HG03064 (cell line): ENCODE measurements at regions not wholly inside any gene's neighbourhood (a gene's known extent, or its start where the extent isn't known, plus 50 kb on each side); places are given as distances from the start of the nearest gene placed in this dataset.
"Not testable (repeated sequence)": the region's sequence is repeated elsewhere in the genome, so short reads cannot be mapped to it uniquely, and the experiment has no call there.

Source experiments
- ATAC-seq: cut with Tn5 transposase; IDR thresholded peaks from one replicate; pipeline ENCODE4 v1.9.1; 2021; ENCODE audit warnings: low read depth; ENCODE audit not compliant: unreplicated experiment

DNA sequence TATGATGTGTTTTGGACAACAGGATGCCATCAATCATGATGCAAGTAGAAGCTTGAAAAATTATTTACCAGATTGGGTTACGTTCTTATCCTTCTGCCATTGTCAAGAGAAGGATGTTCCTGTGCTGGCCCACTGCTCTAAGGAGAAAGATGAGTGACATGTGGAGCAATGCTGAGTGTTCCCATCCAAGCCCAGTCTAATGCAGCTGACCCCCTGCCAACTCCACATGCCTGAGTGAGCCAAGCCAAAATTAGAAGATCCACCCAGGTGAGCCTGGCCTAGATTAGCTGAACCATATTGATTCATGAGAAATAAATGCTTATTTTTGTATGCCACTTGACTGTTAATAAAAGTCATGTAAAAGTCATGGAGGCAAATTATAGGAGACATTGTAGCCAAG lies 446.5 kb downstream of the CNTN3 start:
- ATAC-seq: no peak

DNA sequence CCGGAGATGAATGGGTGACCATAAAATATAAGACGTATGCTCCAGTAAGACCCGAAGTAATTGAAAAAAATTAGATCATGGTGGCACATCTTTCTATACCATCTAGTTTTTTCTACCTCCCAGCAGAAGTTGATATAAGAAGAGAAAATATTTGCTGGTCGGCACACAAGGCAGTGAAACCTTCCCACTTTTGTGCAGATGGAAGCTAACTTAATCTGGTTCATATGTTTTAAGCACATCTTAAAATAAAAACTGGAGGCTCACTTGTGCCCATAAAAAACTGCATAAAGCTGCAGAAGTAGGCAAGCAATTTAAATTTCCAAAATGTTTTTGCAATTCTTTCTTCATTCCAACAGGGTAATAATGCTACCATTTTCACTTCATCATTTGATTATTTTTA lies 449.2 kb downstream of the CNTN3 start:
- no peak for ATAC-seq

DNA sequence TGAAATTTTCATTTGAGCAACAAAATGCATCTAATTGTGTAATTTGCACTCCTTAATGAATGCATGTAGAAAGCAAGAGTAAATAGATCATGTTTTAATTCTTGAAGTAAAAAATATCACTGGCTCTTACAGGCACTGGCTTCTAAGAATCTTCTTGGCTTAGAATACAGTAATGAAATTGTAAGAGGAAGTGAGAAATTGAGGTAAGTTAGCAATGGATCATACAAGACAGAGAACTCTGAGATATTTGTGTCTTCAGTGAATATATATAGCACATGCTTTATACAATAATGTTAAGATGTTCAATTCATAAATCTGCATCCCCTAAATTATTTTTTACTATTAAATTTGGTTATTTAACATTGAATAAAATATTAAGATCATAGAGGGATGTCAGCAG lies 465.0 kb downstream of the CNTN3 start:
- no peak for ATAC-seq

DNA sequence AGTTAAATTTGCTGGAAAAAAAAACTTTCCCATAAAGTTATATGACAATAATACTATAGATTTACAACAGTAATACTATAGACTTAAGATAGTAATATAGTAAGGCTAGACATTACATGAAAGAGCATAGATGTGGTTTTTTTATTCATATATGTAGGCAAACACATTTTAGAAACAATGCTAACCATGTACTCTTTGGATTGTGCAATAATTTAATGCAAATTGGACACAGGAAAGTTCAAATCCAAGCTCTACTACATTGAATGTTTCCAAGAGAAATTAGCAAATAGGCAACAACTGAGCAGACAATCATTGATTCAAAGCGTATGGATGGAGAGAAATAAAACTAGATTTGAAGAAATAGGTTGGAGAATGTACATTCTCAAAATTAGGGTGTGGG lies 469.2 kb downstream of the CNTN3 start:
- no peak for ATAC-seq

DNA sequence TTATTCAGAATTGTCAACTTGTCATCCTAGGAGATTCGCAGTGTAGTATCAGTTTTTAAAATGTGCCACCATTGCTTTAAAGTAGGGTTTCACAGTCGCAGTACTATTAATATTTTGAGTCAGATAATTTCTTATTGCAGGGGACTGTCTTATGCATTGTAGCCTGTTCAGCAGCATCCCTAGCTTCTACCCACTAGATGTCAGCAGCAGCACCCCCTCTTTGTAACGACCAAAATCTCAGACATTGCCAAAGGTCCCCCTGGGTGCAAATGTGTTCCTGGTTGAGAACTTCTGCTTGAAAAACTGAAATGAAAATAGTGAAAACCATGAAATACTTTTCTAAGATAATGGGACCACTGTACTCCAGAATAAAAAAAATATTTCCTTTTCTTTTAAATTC lies 474.8 kb downstream of the CNTN3 start:
- no peak for ATAC-seq

DNA sequence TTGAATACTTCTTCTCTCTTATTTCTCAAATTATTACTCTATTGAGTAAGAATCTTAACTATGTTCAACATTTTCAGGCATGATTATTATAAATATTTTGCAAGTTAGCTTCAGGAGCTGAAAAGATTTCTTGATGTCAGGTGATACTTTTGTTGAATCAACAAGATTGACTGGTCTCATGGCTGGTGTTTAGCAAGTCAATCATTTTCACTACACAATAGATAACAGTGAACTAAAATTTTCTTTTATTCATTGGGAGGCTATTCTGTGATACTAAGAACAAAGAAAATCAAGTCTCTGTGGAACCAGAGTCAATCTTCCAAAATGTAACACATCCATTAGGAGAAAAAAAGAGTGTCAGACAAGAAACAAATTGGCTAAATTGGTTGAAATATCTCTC lies 476.7 kb downstream of the CNTN3 start:
- no peak for ATAC-seq

DNA sequence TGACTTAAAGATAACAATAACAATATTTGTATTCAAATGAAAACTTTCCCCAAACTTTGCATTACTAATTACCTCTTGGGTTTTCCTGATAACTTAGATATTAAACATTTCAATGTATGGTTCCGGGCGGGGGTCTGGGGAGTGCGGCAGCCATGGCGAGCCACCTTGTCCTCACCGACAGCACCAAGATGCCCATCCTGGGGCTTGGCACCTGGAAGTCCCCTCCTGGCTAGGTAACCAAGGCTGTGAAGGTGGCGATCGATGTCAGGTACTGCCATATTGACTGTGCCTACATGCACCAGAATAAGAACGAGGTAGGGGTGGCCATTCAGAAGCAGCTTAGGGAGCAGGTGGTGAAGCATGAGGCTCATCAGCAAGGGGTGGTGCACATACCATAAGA lies 478.7 kb downstream of the CNTN3 start:
- no peak for ATAC-seq

DNA sequence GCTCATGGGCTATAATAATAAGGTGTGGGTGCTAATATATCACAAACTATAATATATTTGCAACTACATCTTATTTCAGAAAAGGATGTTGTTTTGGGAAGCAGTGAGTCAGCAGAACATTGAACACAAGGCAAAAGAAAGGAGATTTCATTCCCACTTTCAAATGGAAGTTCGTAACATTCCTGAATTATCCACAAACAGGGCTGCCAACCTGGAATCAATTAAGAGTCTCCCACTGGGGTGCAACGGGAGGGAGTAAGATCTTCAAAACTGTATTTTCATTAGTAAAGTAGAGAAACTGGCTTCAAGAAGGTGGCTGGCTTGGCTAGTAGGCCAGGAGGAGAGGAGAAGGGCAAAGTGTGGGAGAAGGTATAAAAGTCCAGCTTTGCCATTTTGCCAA lies 479.6 kb downstream of the CNTN3 start:
- ATAC-seq: no peak

DNA sequence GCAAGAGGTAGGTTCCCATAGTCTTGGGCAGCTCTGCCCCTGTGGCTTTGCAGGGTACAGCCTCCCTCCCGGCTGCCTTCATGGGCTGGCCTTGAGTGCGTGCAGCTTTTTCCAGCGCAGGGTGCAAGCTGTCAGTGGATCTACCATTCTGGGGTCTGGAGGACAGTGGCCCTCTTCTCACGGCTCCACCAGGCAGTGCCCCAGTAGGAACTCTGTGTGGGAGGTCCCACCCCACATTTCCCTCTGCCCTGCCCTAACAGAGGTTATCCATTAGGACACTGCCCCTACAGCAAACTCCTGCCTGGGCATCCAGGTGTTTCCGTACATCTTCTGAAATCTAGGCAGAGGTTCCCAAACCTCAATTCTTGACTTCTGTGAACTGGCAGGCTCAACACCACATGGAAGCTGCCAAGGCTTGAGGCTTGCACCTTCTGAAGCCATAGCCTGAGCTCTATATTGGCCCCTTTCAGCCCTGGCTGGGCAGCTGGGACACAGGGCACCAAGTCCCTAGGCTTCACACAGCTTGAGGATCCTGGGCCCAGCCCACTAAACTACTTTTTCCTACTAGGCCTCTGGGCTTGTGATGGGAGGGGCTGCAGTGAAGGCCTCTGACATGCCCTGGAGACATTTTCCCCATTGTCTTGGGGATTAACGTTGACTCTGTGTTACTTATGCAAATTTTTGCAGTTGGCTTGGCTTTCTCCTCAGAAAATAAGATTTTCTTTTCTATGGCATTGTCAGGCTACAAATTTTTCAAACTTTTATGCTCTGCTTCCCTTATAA lies 482.7 kb downstream of the CNTN3 start:
- ATAC-seq: not testable (repeated sequence)

DNA sequence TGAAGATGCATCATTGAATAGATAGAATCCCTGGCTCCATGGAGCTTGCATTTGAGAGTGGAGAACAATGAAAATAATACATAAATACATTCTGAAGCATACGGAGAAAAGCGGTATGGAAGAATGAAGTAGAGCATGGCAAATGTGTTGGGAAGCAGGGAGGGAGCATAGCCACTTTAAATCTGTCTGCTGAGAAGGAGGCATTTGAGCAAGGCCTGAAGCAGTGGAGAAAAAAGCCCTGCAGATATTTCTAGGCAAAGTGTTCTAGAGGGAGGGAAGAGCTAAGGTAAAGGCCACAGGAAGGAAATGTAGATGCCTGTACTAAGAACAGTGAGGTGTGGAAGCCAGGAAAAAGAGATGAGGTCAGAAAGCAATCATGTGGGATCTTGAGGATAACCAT lies 484.8 kb downstream of the CNTN3 start:
- no peak for ATAC-seq

DNA sequence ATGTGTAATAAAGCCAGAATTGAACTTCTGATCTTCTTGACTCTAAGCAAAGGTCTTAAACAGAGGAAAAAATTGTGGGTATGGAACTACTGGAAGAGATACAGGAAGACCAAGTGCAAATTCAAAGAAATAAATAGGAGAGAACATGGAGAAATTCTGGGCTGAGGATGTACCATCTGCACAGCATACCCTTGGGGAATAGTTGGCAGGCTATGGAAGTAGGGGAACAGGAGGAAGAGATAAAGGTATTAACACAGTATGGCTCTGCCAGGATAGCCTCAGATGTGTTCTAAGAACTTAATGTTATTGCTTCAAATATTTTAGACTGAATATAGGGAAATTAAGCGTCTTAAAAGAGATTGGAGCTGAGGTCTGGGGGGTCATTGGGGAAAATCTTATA lies 485.4 kb downstream of the CNTN3 start:
- no peak for ATAC-seq

DNA sequence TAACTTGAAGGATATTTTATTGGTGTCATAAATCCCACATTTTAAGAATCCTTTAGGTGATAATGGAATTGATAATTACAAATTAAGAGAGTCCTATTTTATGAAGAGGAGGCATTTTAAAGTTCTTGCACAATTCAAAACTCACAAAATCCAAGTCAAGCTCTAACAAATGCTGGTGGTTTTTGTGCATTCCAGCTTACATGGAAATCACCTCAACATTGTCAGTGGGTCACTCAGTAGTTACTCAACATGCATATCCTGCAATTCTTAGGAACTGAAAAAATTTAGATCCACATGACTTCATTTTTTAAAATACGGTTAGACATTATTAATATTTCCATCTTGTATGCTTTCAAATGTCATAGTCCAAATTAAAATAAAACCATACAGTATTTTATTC lies 487.2 kb downstream of the CNTN3 start:
- no peak for ATAC-seq

DNA sequence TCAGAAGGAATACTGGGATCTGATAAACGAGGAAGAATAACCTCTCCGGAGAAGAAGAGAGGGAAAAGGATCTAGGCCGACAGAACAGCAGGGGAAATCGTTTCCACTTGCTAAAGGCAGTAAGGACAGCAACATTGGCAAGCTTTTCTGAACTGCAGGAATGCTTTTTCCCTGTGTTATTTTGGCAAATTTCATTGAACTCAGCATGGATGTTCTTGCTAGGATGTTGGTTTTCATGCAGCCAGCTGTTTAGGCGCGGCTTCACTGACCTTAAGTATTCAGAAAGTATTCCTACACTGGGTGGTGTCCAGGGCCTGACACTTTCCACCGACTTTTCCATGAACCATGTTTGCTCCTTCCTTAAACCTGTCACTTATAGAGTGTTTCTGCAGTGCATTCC lies 489.7 kb downstream of the CNTN3 start:
- ATAC-seq: no peak

DNA sequence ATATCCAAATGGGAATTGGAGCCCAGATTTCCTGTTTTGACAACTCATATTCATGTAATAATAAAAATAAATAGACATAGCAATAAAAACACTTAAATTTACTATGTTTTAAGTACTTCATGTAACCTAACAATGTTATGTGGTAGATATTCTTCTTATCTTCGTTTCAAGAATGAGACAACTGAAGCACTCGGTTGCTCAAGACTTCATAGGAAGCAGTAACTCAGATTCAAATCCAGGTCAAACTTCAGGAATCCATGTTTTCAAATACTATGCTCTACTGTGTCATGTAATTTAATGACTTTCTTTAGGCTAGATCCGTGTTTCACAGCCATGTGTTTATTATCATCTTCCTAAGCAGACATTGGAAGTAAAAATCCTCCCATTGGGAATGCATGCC lies 492.2 kb downstream of the CNTN3 start:
- no peak for ATAC-seq

DNA sequence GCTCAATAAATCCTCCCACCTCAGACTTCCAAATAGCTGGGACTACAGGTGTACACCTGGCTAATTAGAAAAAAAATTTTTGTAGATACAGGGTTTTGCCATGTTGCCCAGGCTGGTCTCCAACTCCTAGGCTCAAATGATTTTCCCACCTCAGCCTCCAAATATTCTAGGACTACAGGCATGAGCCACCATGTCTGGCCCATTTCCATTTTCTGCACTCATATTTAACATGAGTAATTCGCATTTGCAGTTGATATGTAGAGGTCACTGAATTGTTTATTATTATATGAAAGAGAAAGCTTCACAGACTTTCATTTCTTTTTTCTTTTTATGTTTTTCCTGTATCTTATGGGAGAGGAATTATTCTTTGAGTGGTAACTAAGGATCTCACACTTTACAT lies 492.7 kb downstream of the CNTN3 start:
- ATAC-seq: no peak

DNA sequence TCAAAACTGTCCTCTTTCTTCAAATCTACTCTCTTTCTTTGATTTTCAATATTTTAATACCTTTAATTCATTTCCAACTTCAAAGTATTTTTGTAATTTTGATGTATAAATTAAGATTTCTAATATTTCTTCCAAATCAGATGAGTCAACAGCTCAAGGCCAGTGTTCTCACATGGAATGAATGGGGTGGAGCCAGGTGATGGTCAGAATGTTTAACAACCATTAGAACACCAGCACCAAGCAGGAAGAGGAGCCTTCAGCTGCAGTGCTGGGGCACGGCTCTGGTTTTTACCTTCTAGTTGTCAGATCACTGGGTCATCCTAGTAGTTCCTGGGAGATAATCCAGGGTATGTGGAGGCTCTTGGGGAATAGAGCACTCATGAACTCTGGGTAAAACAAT lies 494.5 kb upstream of the PDZRN3 start:
- ATAC-seq: no peak

DNA sequence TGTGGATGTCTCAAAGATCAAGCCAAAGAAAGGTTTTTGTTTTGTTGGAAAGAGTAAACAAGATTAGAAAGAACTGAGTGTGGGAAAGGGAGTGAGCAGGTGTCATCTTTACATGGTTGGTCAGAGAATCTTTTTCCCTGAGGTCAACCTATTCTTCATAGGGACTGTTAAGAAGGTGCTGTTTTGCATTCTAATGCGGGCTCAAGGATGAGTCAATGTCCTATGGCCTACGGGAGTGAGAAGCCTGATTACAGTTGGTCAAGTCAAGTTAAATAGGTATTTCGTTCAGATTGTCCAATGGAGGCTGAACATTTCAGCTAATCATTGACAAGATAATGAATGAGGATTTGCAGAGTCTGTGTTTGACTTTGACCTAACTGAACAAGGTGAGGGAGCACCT lies 491.2 kb upstream of the PDZRN3 start:
- ATAC-seq: no peak

DNA sequence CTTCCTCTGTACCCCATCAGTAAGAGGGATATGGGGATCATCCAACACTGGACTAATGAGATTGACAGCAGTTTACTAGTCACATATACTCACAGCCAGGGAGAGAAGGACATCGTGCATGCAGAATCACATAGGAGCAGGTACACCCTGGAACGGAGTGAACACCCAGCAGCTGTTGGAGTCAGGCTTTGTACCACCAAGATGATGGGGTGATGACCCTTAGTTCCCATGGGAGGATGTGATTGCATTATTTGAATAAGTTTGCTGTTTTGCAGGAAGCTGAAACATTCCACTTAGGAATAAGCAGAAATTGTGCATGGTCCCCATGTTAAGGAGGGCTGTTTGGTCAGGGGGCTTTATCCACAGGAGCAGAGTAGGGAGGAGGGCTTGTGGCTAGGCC lies 482.7 kb upstream of the PDZRN3 start:
- ATAC-seq: no peak

DNA sequence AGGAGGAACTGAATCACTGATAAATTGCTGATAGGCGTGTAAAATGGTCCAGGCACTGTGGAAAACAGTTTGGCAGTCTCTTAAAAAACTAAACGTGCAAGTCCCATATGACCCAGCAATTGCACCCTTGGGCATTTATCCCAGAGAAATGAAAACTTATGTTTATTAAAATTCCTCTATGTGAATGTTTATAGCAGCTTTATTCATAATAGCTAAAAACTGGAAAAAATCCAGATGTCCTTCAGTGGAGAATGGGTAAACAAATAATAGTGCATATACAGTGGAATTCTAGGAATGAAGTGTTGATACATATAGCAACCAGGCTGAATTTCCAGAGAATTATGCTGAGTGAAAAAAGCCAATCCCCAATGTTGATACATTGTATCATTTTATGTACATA lies 482.2 kb upstream of the PDZRN3 start:
- no peak for ATAC-seq

DNA sequence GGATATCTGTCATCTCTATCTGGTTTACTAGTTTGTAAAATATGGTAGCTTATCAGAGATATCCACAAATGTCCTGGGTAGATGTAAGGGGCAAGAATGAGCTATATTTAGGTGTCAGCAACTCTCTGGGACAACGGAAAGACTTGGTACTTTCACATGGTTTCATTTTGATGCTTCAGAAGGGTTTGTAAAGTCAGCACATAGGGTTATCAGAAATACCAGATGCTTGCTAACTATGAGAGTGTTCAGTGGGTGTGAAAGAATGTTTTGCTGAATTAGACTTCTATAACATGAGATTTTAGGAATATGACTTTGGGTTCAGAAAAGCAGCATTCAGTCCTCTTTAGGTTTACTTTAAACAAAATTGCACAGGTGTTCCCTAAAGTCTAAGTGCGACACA lies 466.5 kb upstream of the PDZRN3 start:
- ATAC-seq: no peak

DNA sequence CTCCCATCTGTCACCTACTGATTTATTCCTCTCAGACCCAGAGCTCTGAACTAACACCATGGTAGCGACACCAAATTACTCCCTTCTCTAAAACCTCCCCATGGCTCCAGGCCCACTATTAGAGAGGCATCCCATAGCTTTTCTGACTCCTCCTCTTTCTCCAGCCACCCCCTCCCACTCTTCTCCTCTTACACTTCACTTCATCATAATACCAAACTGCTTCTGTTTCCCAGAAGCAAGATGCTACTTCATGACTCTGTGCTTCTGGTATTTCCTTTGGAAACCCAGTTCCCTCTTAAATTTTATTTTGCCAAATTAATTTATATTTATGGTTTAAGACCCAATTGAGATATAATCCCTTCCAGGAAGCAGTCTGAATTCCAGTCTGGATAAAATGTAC lies 465.1 kb upstream of the PDZRN3 start:
- ATAC-seq: no peak

DNA sequence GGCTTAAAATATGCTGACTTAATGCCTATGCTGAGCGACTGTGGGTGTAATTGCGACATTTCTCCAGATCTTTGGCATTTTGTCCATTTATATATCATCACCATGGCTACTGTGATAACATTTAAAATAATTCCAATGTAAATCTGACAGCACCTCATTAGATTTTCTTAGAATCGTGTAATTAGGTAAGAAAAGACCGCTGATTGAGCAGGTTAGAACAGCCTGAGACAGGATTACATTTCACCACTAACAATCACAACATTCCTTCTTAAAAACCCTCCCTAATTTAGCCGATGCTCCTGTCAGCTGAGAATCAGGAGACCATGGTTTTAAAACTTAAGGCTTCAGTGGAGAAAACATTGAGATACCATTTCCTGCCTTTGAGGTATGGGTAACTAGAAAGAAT lies 455.3 kb upstream of the PDZRN3 start:
- no peak for ATAC-seq

DNA sequence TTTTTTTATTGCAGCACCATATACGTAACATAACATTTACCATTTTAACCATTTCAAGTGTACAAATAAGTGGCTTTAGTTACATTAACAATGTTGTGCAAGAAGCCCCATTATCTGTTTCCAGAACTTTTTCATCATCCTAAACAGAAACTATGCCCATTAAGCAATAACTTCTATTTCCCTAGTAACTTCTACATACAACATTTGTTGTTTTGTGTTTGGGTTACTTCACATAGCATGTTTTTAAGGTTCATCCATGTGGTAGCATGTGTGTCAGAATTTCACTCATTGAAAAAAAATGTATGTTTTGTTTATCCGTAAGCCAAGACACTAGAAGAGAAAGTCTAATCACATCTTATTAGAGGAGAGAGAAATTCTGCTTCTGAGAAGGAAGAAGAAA lies 450.5 kb upstream of the PDZRN3 start:
- no peak for ATAC-seq
